ENCODE measurements at regions not wholly inside any gene's neighbourhood (a gene's known extent, or its start where the extent isn't known, plus 50 kb on each side); places are given as distances from the start of the nearest gene placed in this dataset.

DNA sequence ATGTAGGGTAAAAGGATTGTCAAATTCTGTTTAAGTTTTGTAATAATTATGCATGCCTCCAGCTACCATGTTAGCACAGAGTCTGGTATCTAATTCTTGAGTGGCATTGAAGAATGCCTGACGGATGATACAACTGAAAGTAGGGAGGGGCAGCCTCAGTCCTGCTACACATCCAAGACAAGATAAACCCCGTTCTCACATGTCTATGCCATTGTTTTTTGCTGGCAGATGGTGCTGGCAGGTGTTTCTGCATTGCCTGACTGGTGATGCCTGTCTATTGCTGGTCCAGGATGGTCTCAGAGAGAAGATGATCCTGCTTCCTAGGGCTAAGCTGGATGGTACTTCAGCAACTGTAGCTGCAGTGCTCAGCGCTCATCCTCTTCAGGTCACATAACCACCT lies 245.8 kb upstream of the NAV3 start:
- no peak for TF ChIP-seq POLR2A (IDR thresholded peaks at IDR 0.05)
- TF ChIP-seq, protein P1, sequence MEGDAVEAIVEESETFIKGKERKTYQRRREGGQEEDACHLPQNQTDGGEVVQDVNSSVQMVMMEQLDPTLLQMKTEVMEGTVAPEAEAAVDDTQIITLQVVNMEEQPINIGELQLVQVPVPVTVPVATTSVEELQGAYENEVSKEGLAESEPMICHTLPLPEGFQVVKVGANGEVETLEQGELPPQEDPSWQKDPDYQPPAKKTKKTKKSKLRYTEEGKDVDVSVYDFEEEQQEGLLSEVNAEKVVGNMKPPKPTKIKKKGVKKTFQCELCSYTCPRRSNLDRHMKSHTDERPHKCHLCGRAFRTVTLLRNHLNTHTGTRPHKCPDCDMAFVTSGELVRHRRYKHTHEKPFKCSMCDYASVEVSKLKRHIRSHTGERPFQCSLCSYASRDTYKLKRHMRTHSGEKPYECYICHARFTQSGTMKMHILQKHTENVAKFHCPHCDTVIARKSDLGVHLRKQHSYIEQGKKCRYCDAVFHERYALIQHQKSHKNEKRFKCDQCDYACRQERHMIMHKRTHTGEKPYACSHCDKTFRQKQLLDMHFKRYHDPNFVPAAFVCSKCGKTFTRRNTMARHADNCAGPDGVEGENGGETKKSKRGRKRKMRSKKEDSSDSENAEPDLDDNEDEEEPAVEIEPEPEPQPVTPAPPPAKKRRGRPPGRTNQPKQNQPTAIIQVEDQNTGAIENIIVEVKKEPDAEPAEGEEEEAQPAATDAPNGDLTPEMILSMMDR (IDR thresholded peaks at IDR 0.05) = no peak
